HUES64 (cell line): ENCODE measurements at regions not wholly inside any gene's neighbourhood (a gene's known extent, or its start where the extent isn't known, plus 50 kb on each side); places are given as distances from the start of the nearest gene placed in this dataset.

ENCODE experiments used
- H3K27ac ChIP-seq: 2 replicates; pipeline ENCODE4 v1.7.0; 2013; ENCODE audit warnings: low read depth, low read length, inconsistent platforms
- H3K27me3 ChIP-seq: 2 replicates; pipeline ENCODE4 v1.6.1; 2013; ENCODE audit warnings: mild to moderate bottlenecking, low read length; ENCODE audit not compliant: insufficient read depth
- H3K36me3 ChIP-seq: 2 replicates; pipeline ENCODE4 v1.6.1; 2013; ENCODE audit warnings: mild to moderate bottlenecking, low read length; ENCODE audit not compliant: insufficient read depth
- H3K4me1 ChIP-seq: 2 replicates; pipeline ENCODE4 v1.6.1; 2013; ENCODE audit warnings: mild to moderate bottlenecking, low read length, moderate library complexity; ENCODE audit not compliant: insufficient read depth
- H3K4me3 ChIP-seq: 2 replicates; pipeline ENCODE4 v1.5.1; 2013; ENCODE audit warnings: mild to moderate bottlenecking, low read length, moderate library complexity
- H3K9ac ChIP-seq: 2 replicates; pipeline ENCODE4 v1.6.1; 2013; ENCODE audit warnings: mild to moderate bottlenecking, low read depth, low read length
- H3K9me3 ChIP-seq: 2 replicates; pipeline ENCODE4 v1.6.1; 2013; ENCODE audit warnings: low read depth, low read length; ENCODE audit not compliant: insufficient read depth
- WGBS: fragments of 150-250, 120-280 bp; methylation state at CpG from one replicate; pipeline ENCODE4 v1.1.7; 2013; ENCODE audit warnings: missing lambda C conversion rate; 5-methylcytosine and 5-hydroxymethylcytosine counted together

DNA sequence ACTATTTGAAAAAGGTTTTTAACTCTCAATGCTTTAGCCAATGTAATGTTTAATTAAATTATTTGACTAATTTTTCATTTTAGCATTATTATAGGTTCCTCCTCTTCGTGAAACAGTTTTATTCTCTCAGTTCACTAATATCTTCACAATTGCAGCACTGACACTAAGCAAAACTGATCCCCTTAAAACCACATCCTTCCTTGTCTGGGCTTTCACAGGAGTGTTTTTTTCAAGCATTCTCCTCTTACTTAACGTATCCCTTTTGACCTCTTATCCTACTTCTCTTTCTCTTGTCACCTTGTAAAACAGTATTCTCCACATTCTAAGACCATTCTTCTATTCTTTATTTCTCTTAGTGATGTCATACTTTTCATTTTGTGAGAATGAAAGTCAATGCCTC is 112.8 kb downstream of the DSC3 start:
- H3K4me3 ChIP-seq: no peak overlapping the region
- H3K27me3 ChIP-seq: no peaks in the 10 kb centered on the region
- H3K9ac ChIP-seq: no peak overlapping the region
- no peak overlapping the region for H3K27ac ChIP-seq
- H3K9me3 ChIP-seq: no peaks in the 10 kb centered on the region
- H3K4me1 ChIP-seq: no peaks in the 10 kb centered on the region
- H3K36me3 ChIP-seq: no peaks in the 10 kb centered on the region
- 90% methylated on average over 2 of the region's 2 CpGs for WGBS

DNA sequence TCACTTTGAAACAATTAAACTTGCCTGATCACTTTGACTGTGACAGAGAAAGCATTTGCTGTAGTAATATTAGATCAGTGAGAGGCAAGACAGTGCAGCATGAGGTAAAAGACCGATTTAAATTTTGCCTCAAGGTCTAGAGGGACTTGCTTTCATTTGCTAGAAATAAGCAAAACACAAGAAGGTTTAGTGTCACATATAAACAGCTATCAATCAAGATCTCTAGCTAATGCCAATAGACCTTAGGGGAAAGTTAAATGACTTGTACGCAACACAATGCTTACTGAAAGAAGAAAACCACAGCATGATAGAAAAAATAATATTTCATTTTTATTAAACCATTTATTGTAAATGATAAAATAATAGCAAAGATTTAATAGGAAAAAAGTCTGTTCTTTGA is 113.5 kb downstream of the DSC3 start:
- Histone ChIP-seq H3K27me3 (no peaks in the 10 kb centered on the region), H3K4me3 (no peak overlapping the region), H3K4me1 (no peaks in the 10 kb centered on the region), H3K9ac (no peak overlapping the region), H3K9me3 (no peaks in the 10 kb centered on the region), H3K27ac (no peak overlapping the region), H3K36me3 (no peaks in the 10 kb centered on the region)
- 96% methylated on average over 1 of the region's 2 CpGs for WGBS

DNA sequence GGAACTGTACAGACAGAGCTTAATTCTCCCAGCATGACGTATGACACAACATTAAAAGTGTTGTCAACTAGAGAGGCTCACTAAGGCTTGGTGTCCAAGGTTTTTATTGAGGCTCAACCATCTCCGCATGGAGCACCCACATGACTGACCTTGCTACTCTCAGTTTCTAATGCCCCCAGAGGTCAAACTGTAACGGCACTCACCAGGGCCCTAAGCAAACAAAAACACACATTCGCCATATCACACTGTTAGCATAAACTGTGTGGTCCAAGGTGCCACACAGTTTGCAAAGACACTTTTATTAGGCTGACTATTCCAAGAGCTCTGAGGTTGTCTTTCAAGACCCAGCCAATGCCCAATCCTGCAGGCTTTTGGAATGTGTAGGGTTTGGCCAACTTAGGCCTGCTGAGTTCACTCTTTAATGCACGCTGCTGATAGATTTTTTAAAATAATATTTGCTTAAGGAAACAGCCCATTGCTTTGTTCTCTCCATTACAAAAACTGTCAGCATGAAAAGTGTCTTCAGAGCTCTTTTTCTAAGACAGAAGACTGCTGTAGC is 114.9 kb downstream of the DSC3 start:
- H3K27ac ChIP-seq: no peak overlapping the region
- no peak overlapping the region for H3K4me3 ChIP-seq
- no peaks in the 10 kb centered on the region for H3K36me3 ChIP-seq
- no peaks in the 10 kb centered on the region for H3K9me3 ChIP-seq
- H3K4me1 ChIP-seq: no peaks in the 10 kb centered on the region
- H3K9ac ChIP-seq: no peak overlapping the region
- H3K27me3 ChIP-seq: no peaks in the 10 kb centered on the region
- 94% methylated on average over 5 of the region's 5 CpGs for WGBS

DNA sequence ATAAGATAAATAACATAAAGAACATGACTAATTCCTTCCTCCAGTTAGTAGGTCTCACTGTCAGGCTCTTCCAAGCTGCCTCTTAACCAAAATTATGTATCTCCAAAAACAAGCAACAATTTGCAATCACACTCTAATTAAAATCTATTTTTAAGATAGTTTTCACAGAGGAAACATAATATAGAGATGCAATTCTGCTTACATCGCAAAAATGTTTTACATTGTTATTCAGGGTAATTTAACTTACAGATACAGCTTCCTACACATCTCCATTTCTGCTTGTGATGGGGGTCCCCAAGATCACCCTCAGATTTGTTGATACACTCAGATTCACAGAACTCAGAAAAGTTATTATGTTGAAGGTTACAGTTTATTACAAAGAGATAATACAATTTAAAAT is 115.5 kb downstream of the DSC3 start:
- WGBS: no CpG with 5 or more reads among the region's 1 CpG
- Histone ChIP-seq H3K9me3 (no peaks in the 10 kb centered on the region), H3K9ac (no peak overlapping the region), H3K36me3 (no peaks in the 10 kb centered on the region), H3K27me3 (no peaks in the 10 kb centered on the region), H3K27ac (no peak overlapping the region), H3K4me3 (no peak overlapping the region), H3K4me1 (no peaks in the 10 kb centered on the region)

DNA sequence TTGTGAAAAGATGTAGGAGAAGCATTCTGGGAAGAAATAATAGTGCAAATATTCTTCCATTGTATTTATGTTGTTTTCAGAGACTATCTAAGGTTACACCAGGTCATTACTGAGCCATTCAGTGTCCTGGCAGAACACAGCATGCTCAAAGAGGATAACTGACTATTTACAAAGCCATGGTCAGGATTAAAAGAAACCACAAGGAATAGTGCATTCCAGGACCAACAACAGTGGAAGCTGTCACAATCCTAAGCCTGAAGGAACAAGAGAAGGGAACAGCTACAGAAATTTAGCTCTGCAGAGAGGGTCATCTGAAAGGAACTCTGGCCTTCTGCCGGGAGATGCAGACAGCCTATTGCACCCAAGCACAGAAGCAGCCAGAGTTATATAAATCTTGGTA is 116.7 kb downstream of the DSC3 start:
- no peak overlapping the region for H3K27ac ChIP-seq
- no peaks in the 10 kb centered on the region for H3K9me3 ChIP-seq
- no peak overlapping the region for H3K4me3 ChIP-seq
- no peaks in the 10 kb centered on the region for H3K36me3 ChIP-seq
- H3K27me3 ChIP-seq: no peaks in the 10 kb centered on the region
- H3K9ac ChIP-seq: no peak overlapping the region
- no peaks in the 10 kb centered on the region for H3K4me1 ChIP-seq
- WGBS: 100% methylated on average over 1 of the region's 1 CpG

DNA sequence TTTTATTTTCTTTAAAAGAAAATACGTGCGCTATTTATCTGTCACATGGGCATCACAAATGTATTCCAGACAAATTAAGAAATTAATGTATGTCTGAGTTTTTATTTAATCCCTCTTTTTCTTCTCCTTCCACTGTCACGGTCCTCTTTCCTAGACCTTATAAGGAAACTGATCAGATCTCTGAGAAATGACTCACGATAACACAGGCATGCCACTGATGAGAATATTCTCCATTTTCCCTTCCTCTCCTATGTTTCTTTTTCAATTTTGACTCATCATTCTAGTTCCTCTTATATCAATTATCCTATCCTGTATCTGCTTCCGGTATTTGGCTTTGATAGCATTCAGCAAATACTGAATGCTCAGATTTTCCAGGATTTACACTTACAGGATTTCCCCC is 121.8 kb downstream of the DSC3 start:
- WGBS: 96% methylated on average over 3 of the region's 5 CpGs
- no peak overlapping the region for H3K27ac ChIP-seq
- no peaks in the 10 kb centered on the region for H3K27me3 ChIP-seq
- no peak overlapping the region for H3K4me3 ChIP-seq
- H3K9ac ChIP-seq: no peak overlapping the region
- no peaks in the 10 kb centered on the region for H3K36me3 ChIP-seq
- no peaks in the 10 kb centered on the region for H3K4me1 ChIP-seq
- H3K9me3 ChIP-seq: no peaks in the 10 kb centered on the region

DNA sequence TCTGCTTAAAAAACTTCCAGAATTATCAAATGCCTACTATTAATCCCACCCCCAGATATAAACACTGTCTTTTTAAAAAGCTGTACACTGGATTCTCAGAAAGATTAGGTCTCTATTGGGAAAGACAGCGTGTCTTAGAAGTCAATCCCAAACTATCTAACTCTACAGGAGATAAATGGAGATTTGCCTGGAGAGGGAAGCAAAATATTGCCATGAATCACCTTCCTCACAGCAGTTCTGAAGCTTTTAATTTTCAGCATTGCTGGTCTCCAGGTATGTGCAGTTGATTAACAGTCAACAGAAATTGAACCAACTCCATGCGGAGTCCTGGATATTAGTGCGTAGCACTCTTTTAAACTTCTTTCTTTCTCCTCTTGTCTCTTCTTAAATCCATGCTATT is 122.2 kb downstream of the DSC3 start:
- H3K4me1 ChIP-seq: no peaks in the 10 kb centered on the region
- H3K4me3 ChIP-seq: no peak overlapping the region
- no peak overlapping the region for H3K27ac ChIP-seq
- H3K36me3 ChIP-seq: no peaks in the 10 kb centered on the region
- 98% methylated on average over 3 of the region's 3 CpGs for WGBS
- H3K9me3 ChIP-seq: no peaks in the 10 kb centered on the region
- no peaks in the 10 kb centered on the region for H3K27me3 ChIP-seq
- H3K9ac ChIP-seq: no peak overlapping the region

DNA sequence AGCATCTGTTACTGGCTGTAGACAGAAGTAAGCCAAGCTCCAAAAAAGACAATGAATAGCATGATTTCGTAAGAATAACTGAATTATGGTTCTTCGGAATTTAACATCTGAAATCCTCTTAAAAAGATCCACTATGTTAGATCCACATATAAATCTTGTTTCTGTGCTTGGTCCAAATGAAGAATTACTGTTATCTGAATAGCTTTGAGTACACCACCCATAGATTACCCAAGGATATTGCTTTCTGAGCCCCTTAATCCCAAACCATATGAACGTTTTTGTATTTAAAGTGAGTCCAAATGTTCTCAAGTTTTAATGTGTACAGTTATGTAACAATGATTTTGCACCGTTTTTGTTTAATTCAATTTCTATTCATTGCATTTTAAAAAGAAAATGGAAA is 124.9 kb downstream of the DSC3 start:
- no peaks in the 10 kb centered on the region for H3K27me3 ChIP-seq
- H3K9ac ChIP-seq: no peak overlapping the region
- no peaks in the 10 kb centered on the region for H3K36me3 ChIP-seq
- 100% methylated on average over 2 of the region's 4 CpGs for WGBS
- H3K4me3 ChIP-seq: no peak overlapping the region
- no peaks in the 10 kb centered on the region for H3K9me3 ChIP-seq
- H3K27ac ChIP-seq: no peak overlapping the region
- no peaks in the 10 kb centered on the region for H3K4me1 ChIP-seq

DNA sequence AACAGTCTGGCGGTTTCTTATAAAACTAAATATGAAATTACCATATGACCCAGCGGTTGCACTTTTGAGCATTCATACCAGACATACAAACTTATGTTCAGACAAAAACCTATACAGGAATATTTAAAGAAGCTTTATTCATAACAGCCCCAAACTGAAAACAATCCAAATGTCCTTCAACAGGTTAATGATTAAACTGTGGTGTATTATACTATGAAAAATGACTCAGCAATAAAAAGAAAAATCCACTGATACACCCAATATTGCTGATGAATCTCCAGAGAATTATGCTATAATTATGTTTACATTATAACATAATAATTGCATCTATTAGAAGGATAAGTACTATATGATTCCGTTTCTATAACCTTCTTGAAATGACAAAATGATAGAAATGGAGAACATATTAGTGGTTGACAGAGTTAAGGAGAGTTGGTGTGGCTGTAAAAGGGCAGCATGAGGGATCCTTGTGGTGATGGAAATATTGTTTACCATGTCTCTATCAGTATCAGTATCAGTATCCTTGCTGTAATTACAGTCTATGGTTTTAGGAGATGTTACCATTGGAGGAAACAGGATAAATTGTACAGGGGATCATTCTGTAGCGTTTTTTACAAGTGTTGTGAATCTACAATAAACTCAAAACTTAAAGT is 127.1 kb downstream of the DSC3 start:
- Histone ChIP-seq H3K4me3 (no peak overlapping the region), H3K27me3 (no peaks in the 10 kb centered on the region), H3K9me3 (no peaks in the 10 kb centered on the region), H3K27ac (no peak overlapping the region), H3K4me1 (no peaks in the 10 kb centered on the region), H3K9ac (no peak overlapping the region), H3K36me3 (no peaks in the 10 kb centered on the region)
- 100% methylated on average over 3 of the region's 4 CpGs for WGBS

DNA sequence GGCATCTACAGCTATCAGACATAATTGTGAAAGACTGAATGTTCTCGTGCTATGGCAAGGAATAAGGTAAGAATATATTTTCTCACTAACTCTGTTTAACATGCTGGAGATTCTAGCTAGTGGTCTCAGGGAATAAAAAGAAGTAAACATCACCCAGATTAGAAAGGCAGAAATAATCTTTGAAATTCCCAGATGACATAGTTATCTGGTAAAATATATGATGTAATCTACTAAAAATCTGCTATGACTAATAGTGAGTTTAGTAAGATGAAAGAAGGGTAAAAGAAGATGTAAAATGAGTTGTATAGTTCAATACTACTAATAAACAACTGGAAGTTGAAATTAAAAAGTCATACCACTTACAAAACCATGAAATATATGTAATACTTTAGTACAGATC is 134.2 kb downstream of the DSC3 start:
- H3K4me3 ChIP-seq: no peak overlapping the region
- no peaks in the 10 kb centered on the region for H3K9me3 ChIP-seq
- H3K27ac ChIP-seq: no peak overlapping the region
- WGBS: no CpG with 5 or more reads among the region's 1 CpG
- no peak overlapping the region for H3K9ac ChIP-seq
- H3K27me3 ChIP-seq: no peaks in the 10 kb centered on the region
- no peaks in the 10 kb centered on the region for H3K36me3 ChIP-seq
- H3K4me1 ChIP-seq: no peaks in the 10 kb centered on the region

DNA sequence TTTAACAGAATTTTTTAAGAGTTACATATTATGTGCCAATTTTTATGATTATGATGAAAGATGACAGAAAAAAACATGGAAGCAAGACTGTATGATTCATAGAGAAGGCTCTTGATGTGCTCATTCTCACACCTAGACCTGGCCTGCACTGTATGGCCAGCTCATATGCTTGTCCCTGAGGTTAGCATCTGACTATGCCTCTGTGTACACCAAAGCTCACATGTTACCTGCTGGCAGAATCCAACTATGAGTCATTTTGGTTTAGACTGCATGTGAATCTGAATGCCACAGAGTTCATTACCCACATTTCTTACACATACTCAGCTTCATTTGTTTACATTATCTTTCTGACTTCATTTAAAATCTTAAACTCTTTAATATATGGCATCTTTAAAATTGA is 139.0 kb downstream of the DSC3 start:
- no peaks in the 10 kb centered on the region for H3K9me3 ChIP-seq
- peaks cover 9% of the 10 kb centered on the region for H3K4me1 ChIP-seq
- H3K9ac ChIP-seq: no peak overlapping the region
- no peaks in the 10 kb centered on the region for H3K27me3 ChIP-seq
- H3K4me3 ChIP-seq: no peak overlapping the region
- no peaks in the 10 kb centered on the region for H3K36me3 ChIP-seq
- no peak overlapping the region for H3K27ac ChIP-seq
